PC-9 (cell line): ENCODE measurements at regions not wholly inside any gene's neighbourhood (a gene's known extent, or its start where the extent isn't known, plus 50 kb on each side); places are given as distances from the start of the nearest gene placed in this dataset.

Experiments used
- EZH2 ChIP-seq: fragments of 200-600 bp; sonication (generic); IDR thresholded peaks from 2 replicates; pipeline ENCODE4 v1.8.0; 2017; ENCODE audit warnings: antibody characterized with exemption, low read depth
- TF ChIP-seq, protein P1 (sequence below): fragments of 200-600 bp; sonication (generic); conservative IDR thresholded peaks from 2 replicates; pipeline ENCODE4 v1.6.1; 2017; ENCODE audit warnings: mixed run types, antibody characterized with exemption, mild to moderate bottlenecking, moderate library complexity

DNA sequence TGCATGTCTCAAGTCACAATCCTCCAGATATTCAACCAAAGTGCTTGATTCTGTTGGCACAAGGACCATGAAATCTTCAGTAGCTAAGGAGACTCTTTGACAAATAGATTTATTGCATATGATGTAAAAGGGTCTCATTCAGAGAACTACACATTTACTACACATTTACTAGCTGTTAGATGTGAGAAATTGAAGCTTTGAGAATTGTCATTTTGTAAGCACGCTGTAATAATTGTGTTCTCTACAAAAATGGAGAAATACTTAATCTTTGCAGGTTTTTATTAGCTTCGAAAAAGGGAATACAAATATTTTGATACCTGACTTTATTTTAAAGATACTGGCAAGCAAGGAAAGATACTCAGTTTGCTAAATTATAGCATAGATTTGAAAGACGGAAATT is 70.2 kb upstream of the CHD2 start:
- TF ChIP-seq, protein P1, sequence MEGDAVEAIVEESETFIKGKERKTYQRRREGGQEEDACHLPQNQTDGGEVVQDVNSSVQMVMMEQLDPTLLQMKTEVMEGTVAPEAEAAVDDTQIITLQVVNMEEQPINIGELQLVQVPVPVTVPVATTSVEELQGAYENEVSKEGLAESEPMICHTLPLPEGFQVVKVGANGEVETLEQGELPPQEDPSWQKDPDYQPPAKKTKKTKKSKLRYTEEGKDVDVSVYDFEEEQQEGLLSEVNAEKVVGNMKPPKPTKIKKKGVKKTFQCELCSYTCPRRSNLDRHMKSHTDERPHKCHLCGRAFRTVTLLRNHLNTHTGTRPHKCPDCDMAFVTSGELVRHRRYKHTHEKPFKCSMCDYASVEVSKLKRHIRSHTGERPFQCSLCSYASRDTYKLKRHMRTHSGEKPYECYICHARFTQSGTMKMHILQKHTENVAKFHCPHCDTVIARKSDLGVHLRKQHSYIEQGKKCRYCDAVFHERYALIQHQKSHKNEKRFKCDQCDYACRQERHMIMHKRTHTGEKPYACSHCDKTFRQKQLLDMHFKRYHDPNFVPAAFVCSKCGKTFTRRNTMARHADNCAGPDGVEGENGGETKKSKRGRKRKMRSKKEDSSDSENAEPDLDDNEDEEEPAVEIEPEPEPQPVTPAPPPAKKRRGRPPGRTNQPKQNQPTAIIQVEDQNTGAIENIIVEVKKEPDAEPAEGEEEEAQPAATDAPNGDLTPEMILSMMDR = no peak
- no peak for TF ChIP-seq EZH2
